HEK293 (cell line): ENCODE measurements at regions not wholly inside any gene's neighbourhood (a gene's known extent, or its start where the extent isn't known, plus 50 kb on each side); places are given as distances from the start of the nearest gene placed in this dataset.

Experiments used
- KLF1 ChIP-seq: fragments of 450-650 bp; formaldehyde crosslinking; IDR thresholded peaks from 2 replicates; pipeline ENCODE4 v1.5.1; 2016; ENCODE audit warnings: missing biosample characterization, missing genetic modification characterization
- REST ChIP-seq: fragments of 450-650 bp; formaldehyde crosslinking; IDR thresholded peaks from 2 replicates; pipeline ENCODE4 v1.5.1; 2016; ENCODE audit warnings: missing biosample characterization, missing genetic modification characterization
- TCF7L2 ChIP-seq: IDR thresholded peaks from 2 replicates; pipeline ENCODE4 v1.6.1; 2011; ENCODE audit warnings: low read depth, mild to moderate bottlenecking, inconsistent platforms, low read length, moderate library complexity, borderline replicate concordance
- YY2 ChIP-seq: fragments of 450-650 bp; formaldehyde crosslinking; IDR thresholded peaks from 2 replicates; pipeline ENCODE4 v1.5.1; 2016; ENCODE audit warnings: missing biosample characterization, missing genetic modification characterization
- ZNF214 ChIP-seq: fragments of 450-650 bp; formaldehyde crosslinking; IDR thresholded peaks from 2 replicates; pipeline ENCODE4 v1.5.1; 2017; ENCODE audit warnings: missing biosample characterization, mild to moderate bottlenecking, missing genetic modification characterization, borderline replicate concordance
- ZNF501 ChIP-seq: fragments of 450-650 bp; formaldehyde crosslinking; IDR thresholded peaks from 2 replicates; pipeline ENCODE4 v1.5.1; 2016; ENCODE audit warnings: missing biosample characterization, missing genetic modification characterization
- TF ChIP-seq, protein P1 (sequence below): IDR thresholded peaks from 2 replicates; pipeline ENCODE4 v1.6.1; 2011; ENCODE audit warnings: mild to moderate bottlenecking, low read depth, low read length, borderline replicate concordance
- TF ChIP-seq, protein P2 (sequence below): fragments of 450-650 bp; formaldehyde crosslinking; IDR thresholded peaks from 2 replicates; pipeline ENCODE4 v1.5.1; 2016; ENCODE audit warnings: missing biosample characterization, missing genetic modification characterization

DNA sequence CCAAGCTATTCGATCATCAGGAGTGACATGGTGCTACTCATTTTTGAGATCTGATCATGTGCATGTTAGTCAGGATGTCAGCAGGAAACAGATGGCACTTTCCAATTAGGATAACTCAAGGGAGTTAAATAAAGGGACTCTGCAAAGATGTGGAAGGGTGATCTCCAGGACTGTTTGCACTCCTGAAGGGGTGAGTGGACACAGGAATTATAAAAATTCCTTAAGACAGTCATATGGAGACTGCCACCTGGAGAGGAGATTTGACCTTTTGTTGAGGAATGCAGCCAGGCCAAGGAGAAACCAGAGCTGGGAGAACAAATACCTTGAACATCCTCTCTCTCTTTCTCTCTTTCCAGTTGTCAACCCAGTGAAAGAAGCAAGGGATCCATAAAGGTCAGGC is 189.1 kb downstream of the GABRG2 start:
- TF ChIP-seq, protein P1, sequence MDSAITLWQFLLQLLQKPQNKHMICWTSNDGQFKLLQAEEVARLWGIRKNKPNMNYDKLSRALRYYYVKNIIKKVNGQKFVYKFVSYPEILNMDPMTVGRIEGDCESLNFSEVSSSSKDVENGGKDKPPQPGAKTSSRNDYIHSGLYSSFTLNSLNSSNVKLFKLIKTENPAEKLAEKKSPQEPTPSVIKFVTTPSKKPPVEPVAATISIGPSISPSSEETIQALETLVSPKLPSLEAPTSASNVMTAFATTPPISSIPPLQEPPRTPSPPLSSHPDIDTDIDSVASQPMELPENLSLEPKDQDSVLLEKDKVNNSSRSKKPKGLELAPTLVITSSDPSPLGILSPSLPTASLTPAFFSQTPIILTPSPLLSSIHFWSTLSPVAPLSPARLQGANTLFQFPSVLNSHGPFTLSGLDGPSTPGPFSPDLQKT: no peak
- TF ChIP-seq YY2 (no peak), ZNF214 (tag by site-specific recombination) (no peak), TCF7L2 (no peak), ZNF501 (tag by site-specific recombination) (no peak), REST (no peak), KLF1 (tag by site-specific recombination) (no peak)
- TF ChIP-seq, protein P2, sequence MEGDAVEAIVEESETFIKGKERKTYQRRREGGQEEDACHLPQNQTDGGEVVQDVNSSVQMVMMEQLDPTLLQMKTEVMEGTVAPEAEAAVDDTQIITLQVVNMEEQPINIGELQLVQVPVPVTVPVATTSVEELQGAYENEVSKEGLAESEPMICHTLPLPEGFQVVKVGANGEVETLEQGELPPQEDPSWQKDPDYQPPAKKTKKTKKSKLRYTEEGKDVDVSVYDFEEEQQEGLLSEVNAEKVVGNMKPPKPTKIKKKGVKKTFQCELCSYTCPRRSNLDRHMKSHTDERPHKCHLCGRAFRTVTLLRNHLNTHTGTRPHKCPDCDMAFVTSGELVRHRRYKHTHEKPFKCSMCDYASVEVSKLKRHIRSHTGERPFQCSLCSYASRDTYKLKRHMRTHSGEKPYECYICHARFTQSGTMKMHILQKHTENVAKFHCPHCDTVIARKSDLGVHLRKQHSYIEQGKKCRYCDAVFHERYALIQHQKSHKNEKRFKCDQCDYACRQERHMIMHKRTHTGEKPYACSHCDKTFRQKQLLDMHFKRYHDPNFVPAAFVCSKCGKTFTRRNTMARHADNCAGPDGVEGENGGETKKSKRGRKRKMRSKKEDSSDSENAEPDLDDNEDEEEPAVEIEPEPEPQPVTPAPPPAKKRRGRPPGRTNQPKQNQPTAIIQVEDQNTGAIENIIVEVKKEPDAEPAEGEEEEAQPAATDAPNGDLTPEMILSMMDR: no peak
